ENCODE measurements at regions not wholly inside any gene's neighbourhood (a gene's known extent, or its start where the extent isn't known, plus 50 kb on each side); places are given as distances from the start of the nearest gene placed in this dataset.

DNA sequence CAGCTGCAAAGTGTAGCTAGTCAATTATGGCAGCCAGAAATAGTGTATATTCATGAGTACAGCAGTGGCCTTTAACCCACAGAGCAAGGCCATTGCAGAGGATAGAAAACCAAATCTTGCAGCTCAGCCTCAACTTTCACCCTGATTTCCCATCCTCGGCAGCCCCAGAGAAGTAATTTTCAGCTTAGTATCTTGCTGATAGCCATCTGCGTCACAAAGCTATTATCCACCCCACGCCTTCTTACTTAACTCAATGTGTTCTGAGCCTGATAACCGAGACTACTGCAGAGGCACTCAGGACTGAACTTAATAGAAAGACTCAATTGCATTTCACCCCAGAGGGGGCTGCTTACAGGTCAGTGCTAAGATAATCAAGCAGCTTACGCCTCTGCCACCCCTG, 174.5 kb upstream of the MAOA start:
- H3K27me3 ChIP-seq (ENCODE audit: insufficient read depth, low read depth) = no peaks in the 10 kb centered on the region
- BruUV-seq (replicated peaks) = no TSS peak
- CTCF ChIA-PET = no interaction called here

GRCh38 chrX:43493756-43494155, 162.3 kb upstream of the MAOA start:
- Histone ChIP-seq H3K36me3 (ENCODE audit: low read depth) (no peaks in the 10 kb centered on the region), H3K27me3 (ENCODE audit: insufficient read depth, low read depth) (no peaks in the 10 kb centered on the region), H2AFZ (no peak overlapping the region), H3K27ac (no peak overlapping the region), H3K9me3 (ENCODE audit: insufficient read depth, low read depth) (no peaks in the 10 kb centered on the region), H3K79me2 (ENCODE audit: low read depth) (no peaks in the 10 kb centered on the region), H3K9me2 (ENCODE audit: insufficient read depth) (no peaks in the 10 kb centered on the region), H3F3A (ENCODE audit: insufficient read depth, low read depth) (no peaks in the 10 kb centered on the region), H3K4me2 (no peak overlapping the region), H3K4me3 (no peak overlapping the region), H3K4me1 (replicated peaks; ENCODE audit: insufficient read depth) (no peaks in the 10 kb centered on the region), H4K20me1 (ENCODE audit: insufficient read depth) (no peaks in the 10 kb centered on the region)
- TF ChIP-seq EZH2 (IDR thresholded peaks at IDR 0.05; ENCODE audit: low read depth) = no peak
- TF ChIP-seq, protein P1, sequence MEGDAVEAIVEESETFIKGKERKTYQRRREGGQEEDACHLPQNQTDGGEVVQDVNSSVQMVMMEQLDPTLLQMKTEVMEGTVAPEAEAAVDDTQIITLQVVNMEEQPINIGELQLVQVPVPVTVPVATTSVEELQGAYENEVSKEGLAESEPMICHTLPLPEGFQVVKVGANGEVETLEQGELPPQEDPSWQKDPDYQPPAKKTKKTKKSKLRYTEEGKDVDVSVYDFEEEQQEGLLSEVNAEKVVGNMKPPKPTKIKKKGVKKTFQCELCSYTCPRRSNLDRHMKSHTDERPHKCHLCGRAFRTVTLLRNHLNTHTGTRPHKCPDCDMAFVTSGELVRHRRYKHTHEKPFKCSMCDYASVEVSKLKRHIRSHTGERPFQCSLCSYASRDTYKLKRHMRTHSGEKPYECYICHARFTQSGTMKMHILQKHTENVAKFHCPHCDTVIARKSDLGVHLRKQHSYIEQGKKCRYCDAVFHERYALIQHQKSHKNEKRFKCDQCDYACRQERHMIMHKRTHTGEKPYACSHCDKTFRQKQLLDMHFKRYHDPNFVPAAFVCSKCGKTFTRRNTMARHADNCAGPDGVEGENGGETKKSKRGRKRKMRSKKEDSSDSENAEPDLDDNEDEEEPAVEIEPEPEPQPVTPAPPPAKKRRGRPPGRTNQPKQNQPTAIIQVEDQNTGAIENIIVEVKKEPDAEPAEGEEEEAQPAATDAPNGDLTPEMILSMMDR (conservative IDR thresholded peaks at IDR 0.05) = no peak
- ChIA-PET POLR2A (ENCODE audit: unreplicated experiment) (interaction anchor here (0.7 kb wide), 1 partner anchor 58 kb away, joined by 3 read pairs; no protein-coding TSS in a partner anchor), CTCF (no interaction called here)
- no TSS peak for BruUV-seq (replicated peaks)
- intact Hi-C loops (cut with micrococcal nuclease; ENCODE audit: unreplicated experiment) = no loop called here
- no peak for DNase-seq

More for the DNA sequence above, 174.5 kb upstream of the MAOA start:
- Histone ChIP-seq H3K27ac (no peak overlapping the region), H3F3A (ENCODE audit: insufficient read depth, low read depth) (no peaks in the 10 kb centered on the region), H3K4me1 (replicated peaks; ENCODE audit: insufficient read depth) (no peaks in the 10 kb centered on the region), H2AFZ (no peak overlapping the region), H3K4me3 (no peak overlapping the region), H4K20me1 (ENCODE audit: insufficient read depth) (no peaks in the 10 kb centered on the region), H3K36me3 (ENCODE audit: low read depth) (no peaks in the 10 kb centered on the region), H3K9me2 (ENCODE audit: insufficient read depth) (no peaks in the 10 kb centered on the region), H3K4me2 (no peak overlapping the region), H3K79me2 (ENCODE audit: low read depth) (no peaks in the 10 kb centered on the region), H3K9me3 (ENCODE audit: insufficient read depth, low read depth) (no peaks in the 10 kb centered on the region)
- TF ChIP-seq EZH2 (IDR thresholded peaks at IDR 0.05; ENCODE audit: low read depth) = no peak
- TF ChIP-seq, protein P1 (conservative IDR thresholded peaks at IDR 0.05) = no peak
- intact Hi-C loops (cut with micrococcal nuclease; ENCODE audit: unreplicated experiment) = no loop called here
- POLR2A ChIA-PET (ENCODE audit: unreplicated experiment) = no interaction called here
- DNase-seq = no peak

GRCh38 chrX:43500246-43500645, 155.9 kb upstream of the MAOA start:
- no peak overlapping the region for H2AFZ ChIP-seq
- H3F3A ChIP-seq (ENCODE audit: insufficient read depth, low read depth) = no peaks in the 10 kb centered on the region
- H3K27ac ChIP-seq = no peak overlapping the region
- no peaks in the 10 kb centered on the region for H4K20me1 ChIP-seq (ENCODE audit: insufficient read depth)
- ChIA-PET CTCF (no interaction called here), POLR2A (ENCODE audit: unreplicated experiment) (no interaction called here)
- H3K27me3 ChIP-seq (ENCODE audit: insufficient read depth, low read depth) = no peaks in the 10 kb centered on the region
- intact Hi-C loops (cut with micrococcal nuclease; ENCODE audit: unreplicated experiment) = no loop called here
- H3K9me2 ChIP-seq (ENCODE audit: insufficient read depth) = no peaks in the 10 kb centered on the region
- H3K4me2 ChIP-seq = no peak overlapping the region
- H3K36me3 ChIP-seq (ENCODE audit: low read depth) = no peaks in the 10 kb centered on the region
- H3K4me3 ChIP-seq = no peak overlapping the region
- no peak for DNase-seq
- no peaks in the 10 kb centered on the region for H3K79me2 ChIP-seq (ENCODE audit: low read depth)
- BruUV-seq (replicated peaks) = no TSS peak
- H3K9me3 ChIP-seq (ENCODE audit: insufficient read depth, low read depth) = no peaks in the 10 kb centered on the region
- TF ChIP-seq EZH2 (IDR thresholded peaks at IDR 0.05; ENCODE audit: low read depth) = no peak
- TF ChIP-seq, protein P1 (conservative IDR thresholded peaks at IDR 0.05) = no peak
- H3K4me1 ChIP-seq (replicated peaks; ENCODE audit: insufficient read depth) = no peaks in the 10 kb centered on the region
